ENCODE measurements at regions not wholly inside any gene's neighbourhood (a gene's known extent, or its start where the extent isn't known, plus 50 kb on each side); places are given as distances from the start of the nearest gene placed in this dataset.

DNA sequence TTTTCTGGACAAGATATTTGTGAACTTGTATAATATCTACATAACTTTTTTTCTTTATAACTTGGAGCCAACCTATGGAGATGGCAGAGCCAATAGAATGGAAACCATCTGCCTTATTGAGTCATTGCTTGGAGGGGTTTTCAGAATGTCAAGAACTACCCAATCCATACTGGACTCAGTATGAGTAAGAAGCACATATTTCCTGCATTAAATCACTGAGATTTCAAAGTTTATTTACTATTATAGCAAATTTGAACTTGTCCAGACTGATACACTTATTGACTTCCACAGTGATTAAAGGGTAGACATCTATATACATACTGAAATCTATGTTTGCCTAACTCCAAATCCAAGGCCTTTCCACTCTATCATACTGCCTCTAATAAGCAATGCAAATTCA, 704.0 kb downstream of the KCNA4 start:
- no peak for TF ChIP-seq POLR2A (IDR thresholded peaks at IDR 0.05)
- TF ChIP-seq, protein P1, sequence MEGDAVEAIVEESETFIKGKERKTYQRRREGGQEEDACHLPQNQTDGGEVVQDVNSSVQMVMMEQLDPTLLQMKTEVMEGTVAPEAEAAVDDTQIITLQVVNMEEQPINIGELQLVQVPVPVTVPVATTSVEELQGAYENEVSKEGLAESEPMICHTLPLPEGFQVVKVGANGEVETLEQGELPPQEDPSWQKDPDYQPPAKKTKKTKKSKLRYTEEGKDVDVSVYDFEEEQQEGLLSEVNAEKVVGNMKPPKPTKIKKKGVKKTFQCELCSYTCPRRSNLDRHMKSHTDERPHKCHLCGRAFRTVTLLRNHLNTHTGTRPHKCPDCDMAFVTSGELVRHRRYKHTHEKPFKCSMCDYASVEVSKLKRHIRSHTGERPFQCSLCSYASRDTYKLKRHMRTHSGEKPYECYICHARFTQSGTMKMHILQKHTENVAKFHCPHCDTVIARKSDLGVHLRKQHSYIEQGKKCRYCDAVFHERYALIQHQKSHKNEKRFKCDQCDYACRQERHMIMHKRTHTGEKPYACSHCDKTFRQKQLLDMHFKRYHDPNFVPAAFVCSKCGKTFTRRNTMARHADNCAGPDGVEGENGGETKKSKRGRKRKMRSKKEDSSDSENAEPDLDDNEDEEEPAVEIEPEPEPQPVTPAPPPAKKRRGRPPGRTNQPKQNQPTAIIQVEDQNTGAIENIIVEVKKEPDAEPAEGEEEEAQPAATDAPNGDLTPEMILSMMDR (IDR thresholded peaks at IDR 0.05 in 4 of 5, conservative IDR thresholded peaks at IDR 0.05 in 1 of 5) = no peak
